Endothelial cell of umbilical vein (primary cell): ENCODE measurements at regions not wholly inside any gene's neighbourhood (a gene's known extent, or its start where the extent isn't known, plus 50 kb on each side); places are given as distances from the start of the nearest gene placed in this dataset.

ENCODE experiments used
- BruUV-seq: library from RNA; stranded (reverse); fragments of 400-500 nt; replicated peaks from 2 replicates; lab custom pipeline; 2021; lab: Mats Ljungman, UMichigan
- CTCF ChIA-PET: fragments of 300-600, 350-600 bp; sonication (Branson Sonifier 250); formaldehyde crosslinking; loops from one replicate; lab custom pipeline; 2021; ENCODE audit warnings: antibody characterized with exemption, inconsistent platforms; lab: Charles Lee
- POLR2A ChIA-PET: fragments of 300-600, 350-600 bp; sonication (Branson Sonifier 250); formaldehyde crosslinking; loops from one replicate; lab custom pipeline; 2021; ENCODE audit warnings: antibody characterized with exemption, inconsistent platforms; lab: Charles Lee
- DNase-seq: peaks from one replicate; pipeline ENCODE4 v3.0.0-alpha.2; 2011; ENCODE audit warnings: low read depth, low spot score
- FAIRE-seq: peaks from 2 replicates; lab custom pipeline; 2011; peaks lifted over from hg19 to GRCh38; lab: Jason Lieb, UNC
- H2AFZ ChIP-seq: 2 replicates; pipeline ENCODE4 v1.6.0; 2012; ENCODE audit warnings: low read depth, low read length, control low read depth, inconsistent platforms
- H3K27ac ChIP-seq: 2 replicates; pipeline ENCODE4 v1.5.1; 2011; ENCODE audit warnings: low read depth, mild to moderate bottlenecking, control low read depth, low read length, moderate library complexity; ENCODE audit not compliant: insufficient read depth
- H3K27me3 ChIP-seq, 2 experiments: 2 replicates each; pipeline versions ENCODE4 v1.6.0 to v1.6.1; 2011; ENCODE audit warnings: low read length in 2 of 2, mixed read lengths in 1 of 2; ENCODE audit not compliant: control insufficient read depth in 2 of 2, insufficient read depth in 2 of 2
- H3K36me3 ChIP-seq, 2 experiments: 2 replicates in 1 of 2; 3 replicates in 1 of 2; pipeline ENCODE4 v1.5.1; 2011; ENCODE audit warnings: low read length in 2 of 2, mild to moderate bottlenecking in 1 of 2, moderate library complexity in 1 of 2; ENCODE audit not compliant: control insufficient read depth in 2 of 2, insufficient read depth in 2 of 2; ENCODE audit errors: extremely low read depth in 1 of 2
- H3K4me1 ChIP-seq: 3 replicates; pipeline ENCODE4 v1.5.1; 2011; ENCODE audit warnings: mild to moderate bottlenecking, low read length; ENCODE audit not compliant: control insufficient read depth, insufficient read depth; ENCODE audit errors: extremely low read depth
- H3K4me2 ChIP-seq: 2 replicates; pipeline ENCODE4 v1.6.1; 2011; ENCODE audit warnings: low read length, control low read depth, mixed read lengths; ENCODE audit not compliant: insufficient read depth
- H3K4me3 ChIP-seq, 3 experiments: fragments of 200-600 bp in 1 of 3; sonication (generic), shearing (Covaris generic) in 1 of 3; replicated peaks in 1 of 3; 2 replicates each; pipeline ENCODE4 v1.5.1; 2011 to 2016; ENCODE audit warnings: control low read depth in 3 of 3, low read length in 3 of 3, mild to moderate bottlenecking in 2 of 3, inconsistent platforms in 1 of 3, low read depth in 1 of 3, moderate library complexity in 1 of 3; ENCODE audit not compliant: insufficient read depth in 1 of 3
- H3K79me2 ChIP-seq: 2 replicates; pipeline ENCODE4 v1.6.0; 2012; ENCODE audit warnings: low read length, inconsistent platforms; ENCODE audit not compliant: control insufficient read depth, insufficient read depth
- H3K9ac ChIP-seq: replicated peaks from 2 replicates; pipeline ENCODE3; 2011; ENCODE audit warnings: low read length, control low read depth; ENCODE audit not compliant: insufficient read depth; ENCODE audit errors: extremely low read depth
- H3K9me1 ChIP-seq: replicated peaks from 3 replicates; pipeline ENCODE4 v1.6.0; 2011; ENCODE audit warnings: mild to moderate bottlenecking, low read length; ENCODE audit not compliant: control insufficient read depth, insufficient read depth; ENCODE audit errors: extremely low read depth
- H3K9me3 ChIP-seq: replicated peaks from 2 replicates; pipeline ENCODE4 v1.5.1; 2012; ENCODE audit warnings: low read length, inconsistent platforms; ENCODE audit not compliant: control insufficient read depth, insufficient read depth
- H4K20me1 ChIP-seq: replicated peaks from 2 replicates; pipeline ENCODE3; 2011; ENCODE audit warnings: mild to moderate bottlenecking, low read length; ENCODE audit not compliant: control insufficient read depth, insufficient read depth; ENCODE audit errors: extremely low read depth
- EZH2 ChIP-seq: IDR thresholded peaks from 2 replicates; pipeline ENCODE4 v1.6.1; 2012; ENCODE audit warnings: borderline replicate concordance, low read depth, mild to moderate bottlenecking, moderate library complexity, low read length, inconsistent platforms; ENCODE audit not compliant: severe bottlenecking
- FOS ChIP-seq: IDR thresholded peaks from 2 replicates; pipeline ENCODE4 v1.6.1; 2011; ENCODE audit warnings: mild to moderate bottlenecking, low read length, moderate library complexity, borderline replicate concordance; ENCODE audit not compliant: insufficient read depth
- GATA2 ChIP-seq: IDR thresholded peaks from 2 replicates; pipeline ENCODE4 v1.7.0; 2011; ENCODE audit warnings: low read depth, mild to moderate bottlenecking, moderate library complexity, mixed read lengths, low read length; ENCODE audit not compliant: insufficient read length, insufficient read depth
- JUN ChIP-seq: IDR thresholded peaks from 2 replicates; pipeline ENCODE4 v1.6.1; 2011; ENCODE audit warnings: borderline replicate concordance, low read depth; ENCODE audit not compliant: insufficient read length, insufficient read depth
- MAX ChIP-seq: IDR thresholded peaks from 2 replicates; pipeline ENCODE4 v1.6.1; 2011; ENCODE audit not compliant: insufficient read depth, insufficient read length
- MYC ChIP-seq: IDR thresholded peaks from one replicate; pipeline ENCODE4 v1.6.1; 2011; ENCODE audit warnings: mild to moderate bottlenecking, low read depth, low read length
- POLR2A ChIP-seq: IDR thresholded peaks from 2 replicates; pipeline ENCODE4 v1.6.1; 2012; ENCODE audit warnings: low read depth, mild to moderate bottlenecking, control low read depth, low read length
- POLR2AphosphoS5 ChIP-seq: IDR thresholded peaks from 2 replicates; pipeline ENCODE4 v1.6.1; 2012; ENCODE audit warnings: low read depth, mild to moderate bottlenecking, control low read depth, low read length, moderate library complexity; ENCODE audit not compliant: insufficient read depth
- dilution Hi-C: fragments of 300-500 bp; cut with MboI; formaldehyde crosslinking; loops from one replicate; pipeline ENCODE4 v1.15.0; 2019; ENCODE audit warnings: low sequenced_read_pairs; ENCODE audit not compliant: extremely low pct_ligation_motif_present
- intact Hi-C: fragments of 100-400 bp; cut with micrococcal nuclease; formaldehyde crosslinking; loops from one replicate; pipeline ENCODE4 v1.10.0; 2022
- TF ChIP-seq, protein P1 (sequence below), 2 donors: IDR thresholded peaks; 1 replicate in 1 of 2; 2 replicates in 1 of 2; pipeline ENCODE4 v1.5.1; 2011; ENCODE audit warnings: low read length in 2 of 2, mild to moderate bottlenecking in 2 of 2, moderate library complexity in 2 of 2, control low read depth in 1 of 2, inconsistent platforms in 1 of 2, low read depth in 1 of 2; ENCODE audit not compliant: insufficient read depth in 1 of 2; ENCODE audit errors: extremely low read depth in 1 of 2

DNA sequence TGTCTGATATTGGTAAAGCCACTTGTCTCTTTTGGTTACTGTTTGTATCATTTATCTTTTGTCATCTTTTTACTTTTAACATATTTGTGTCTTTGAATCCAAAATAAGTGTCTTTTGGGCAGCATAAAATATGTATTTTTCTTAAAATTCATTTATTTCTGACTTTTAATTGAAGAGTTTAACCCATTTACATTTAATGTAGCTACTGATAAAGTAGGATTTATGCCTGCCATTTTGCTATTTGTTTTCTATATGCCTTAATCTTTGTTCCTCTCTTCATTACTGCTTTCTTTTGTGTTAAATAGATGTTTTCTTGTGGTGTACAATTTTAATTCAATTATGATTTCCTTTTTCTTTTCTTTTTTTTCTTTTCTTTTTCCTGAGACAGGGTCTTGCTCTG is 60.9 kb downstream of the ESM1 start:
- Histone ChIP-seq H3K4me1 (no peaks in the 10 kb centered on the region), H3K36me3 (no peaks in the 10 kb centered on the region), H3K9me3 (no peaks in the 10 kb centered on the region), H3K9me1 (no peaks in the 10 kb centered on the region), H3K27ac (no peak overlapping the region), H3K4me3 (no peak overlapping the region), H4K20me1 (no peaks in the 10 kb centered on the region), H2AFZ (no peak overlapping the region), H3K4me2 (no peak overlapping the region), H3K27me3 (no peaks in the 10 kb centered on the region), H3K79me2 (no peaks in the 10 kb centered on the region), H3K9ac (no peak overlapping the region)
- BruUV-seq, result no TSS peak
- TF ChIP-seq EZH2, result no peak
- TF ChIP-seq, protein P1, sequence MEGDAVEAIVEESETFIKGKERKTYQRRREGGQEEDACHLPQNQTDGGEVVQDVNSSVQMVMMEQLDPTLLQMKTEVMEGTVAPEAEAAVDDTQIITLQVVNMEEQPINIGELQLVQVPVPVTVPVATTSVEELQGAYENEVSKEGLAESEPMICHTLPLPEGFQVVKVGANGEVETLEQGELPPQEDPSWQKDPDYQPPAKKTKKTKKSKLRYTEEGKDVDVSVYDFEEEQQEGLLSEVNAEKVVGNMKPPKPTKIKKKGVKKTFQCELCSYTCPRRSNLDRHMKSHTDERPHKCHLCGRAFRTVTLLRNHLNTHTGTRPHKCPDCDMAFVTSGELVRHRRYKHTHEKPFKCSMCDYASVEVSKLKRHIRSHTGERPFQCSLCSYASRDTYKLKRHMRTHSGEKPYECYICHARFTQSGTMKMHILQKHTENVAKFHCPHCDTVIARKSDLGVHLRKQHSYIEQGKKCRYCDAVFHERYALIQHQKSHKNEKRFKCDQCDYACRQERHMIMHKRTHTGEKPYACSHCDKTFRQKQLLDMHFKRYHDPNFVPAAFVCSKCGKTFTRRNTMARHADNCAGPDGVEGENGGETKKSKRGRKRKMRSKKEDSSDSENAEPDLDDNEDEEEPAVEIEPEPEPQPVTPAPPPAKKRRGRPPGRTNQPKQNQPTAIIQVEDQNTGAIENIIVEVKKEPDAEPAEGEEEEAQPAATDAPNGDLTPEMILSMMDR (IDR thresholded peaks at IDR 0.05; ENCODE audit: extremely low read depth in 1 of 2, insufficient read depth in 1 of 2, low read depth in 1 of 2, low read length in 2 of 2), result no peak
- no peak for DNase-seq
- intact Hi-C loops, result no loop called here
- ChIA-PET POLR2A (no interaction called here), CTCF (no interaction called here)
- FAIRE-seq, result no peak
- dilution Hi-C loops, result no loop called here

DNA sequence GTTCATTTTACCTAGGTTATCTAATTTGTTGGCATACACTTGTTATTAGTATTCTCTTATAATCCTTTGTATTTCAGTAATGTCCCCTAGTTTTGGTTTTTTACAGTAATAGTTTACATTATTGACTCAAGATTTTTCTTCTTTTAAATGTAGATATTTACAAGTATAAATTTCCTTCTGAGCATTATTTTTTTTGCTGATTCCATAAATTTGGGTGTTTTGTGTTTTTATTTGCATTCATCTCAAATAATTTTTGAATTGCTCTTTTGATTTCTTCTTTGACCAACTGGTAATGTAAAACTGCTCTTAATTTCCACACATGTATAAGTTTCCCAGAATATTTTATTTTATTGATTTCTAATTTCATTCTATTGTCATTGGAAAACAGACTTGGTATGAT is 68.1 kb downstream of the ESM1 start:
- H3K9ac ChIP-seq, result no peak overlapping the region
- POLR2A ChIA-PET, result no interaction called here
- no peaks in the 10 kb centered on the region for H3K27me3 ChIP-seq
- H3K79me2 ChIP-seq, result no peaks in the 10 kb centered on the region
- no peaks in the 10 kb centered on the region for H3K36me3 ChIP-seq
- no peaks in the 10 kb centered on the region for H4K20me1 ChIP-seq
- dilution Hi-C loops, result no loop called here
- H2AFZ ChIP-seq, result no peak overlapping the region
- DNase-seq, result no peak
- FAIRE-seq, result no peak
- H3K27ac ChIP-seq, result no peak overlapping the region
- H3K4me1 ChIP-seq, result peaks cover 6% of the 10 kb centered on the region
- no peak overlapping the region for H3K4me3 ChIP-seq
- no peaks in the 10 kb centered on the region for H3K9me1 ChIP-seq
- no peak overlapping the region for H3K4me2 ChIP-seq
- TF ChIP-seq JUN (no peak), POLR2A (no peak), MYC (no peak), POLR2AphosphoS5 (no peak), MAX (no peak), GATA2 (no peak), FOS (no peak), EZH2 (no peak)
- TF ChIP-seq, protein P1 (IDR thresholded peaks at IDR 0.05; ENCODE audit: extremely low read depth in 1 of 2, insufficient read depth in 1 of 2, low read depth in 1 of 2, low read length in 2 of 2), result no peak
- no TSS peak for BruUV-seq
- CTCF ChIA-PET, result no interaction called here
- H3K9me3 ChIP-seq, result no peaks in the 10 kb centered on the region
- intact Hi-C loops, result no loop called here
